Transverse colon (tissue), 4 donors: ENCODE measurements at regions not wholly inside any gene's neighbourhood (a gene's known extent, or its start where the extent isn't known, plus 50 kb on each side); places are given as distances from the start of the nearest gene placed in this dataset.

Experiments
- DNase-seq: peaks from one replicate; pipeline ENCODE4 v3.0.0-alpha.2; 2019
- H3K27ac ChIP-seq, 4 donors: fragments of 200-600 bp; sonication (generic); 2 replicates each; pipeline ENCODE4 v1.5.1; 2016 to 2018; ENCODE audit warnings: inconsistent platforms in 4 of 4
- H3K27me3 ChIP-seq: fragments of 200-600 bp; sonication (generic); 2 replicates; pipeline ENCODE4 v1.5.1; 2017; ENCODE audit warnings: inconsistent platforms
- H3K36me3 ChIP-seq, 4 donors: fragments of 200-600 bp; sonication (generic); 2 replicates each; pipeline ENCODE4 v1.5.1; 2017 to 2019; ENCODE audit warnings: inconsistent platforms in 4 of 4
- H3K4me1 ChIP-seq, 4 donors: fragments of 200-600 bp; sonication (generic); 2 replicates each; pipeline ENCODE4 v1.5.1; 2017 to 2020; ENCODE audit warnings: inconsistent platforms in 4 of 4
- H3K4me3 ChIP-seq, 4 donors: fragments of 200-600 bp; sonication (generic); 1 replicate in 1 of 4; 2 replicates in 3 of 4; pipeline versions ENCODE4 v1.5.1 to v1.6.1; 2017 to 2019; ENCODE audit warnings: inconsistent platforms in 4 of 4
- H3K9me3 ChIP-seq, 2 donors: fragments of 200-600 bp; sonication (generic); 2 replicates each; pipeline ENCODE4 v1.5.1; 2017 to 2019; ENCODE audit warnings: inconsistent platforms in 2 of 2
- CTCF ChIP-seq, 5 experiments: fragments of 200-600 bp in 3 of 5; fragments of 450-650 bp in 2 of 5; sonication (generic) in 3 of 5; IDR thresholded peaks; 1 replicate in 2 of 5; 2 replicates in 3 of 5; pipeline ENCODE4 v1.5.1; 2016 to 2017; ENCODE audit warnings: antibody characterized with exemption in 5 of 5, inconsistent platforms in 3 of 5, mild to moderate bottlenecking in 2 of 5, moderate library complexity in 1 of 5
- EP300 ChIP-seq: sonication (generic); formaldehyde crosslinking; IDR thresholded peaks from one replicate; pipeline ENCODE4 v1.6.1; 2017; ENCODE audit warnings: antibody characterized with exemption, low read depth
- POLR2A ChIP-seq: fragments of 450-650 bp; IDR thresholded peaks from one replicate; pipeline ENCODE4 v1.6.1; 2016; ENCODE audit warnings: antibody characterized with exemption, mild to moderate bottlenecking, moderate library complexity
- POLR2AphosphoS5 ChIP-seq, 3 donors: sonication (generic); formaldehyde crosslinking; IDR thresholded peaks; one replicate each; pipeline ENCODE4 v1.6.1; 2016; ENCODE audit warnings: antibody characterized with exemption in 3 of 3
- WGBS, 2 donors: methylation state at CpG; one replicate each; pipeline ENCODE4 v1.1.5; 2018; ENCODE audit warnings: low coverage in 1 of 2; 5-methylcytosine and 5-hydroxymethylcytosine counted together
- in situ Hi-C, 4 donors: fragments of 200-750 bp; cut with MboI; loops; one replicate each; pipeline versions ENCODE4 v1.15.0 to v1.15.1; 2017; ENCODE audit warnings: low sequenced_read_pairs in 3 of 4, low pct_ligation_motif_present in 1 of 4, low pct_unique_long_range_greater_than_20kb in 1 of 4
- intact Hi-C: fragments of 100-400 bp; cut with DNase I; formaldehyde crosslinking; loops from one replicate; pipeline ENCODE4 v1.15.1; 2023; ENCODE audit warnings: low total_unique reads

GRCh38 chr12:75592086-75592485 lies 80.7 kb upstream of the KRR1 start:
- no peak for DNase-seq
- WGBS, 2 donors = 91 to 95% methylated on average over 5 of the region's 5 CpGs
- in situ Hi-C loops = no loop called here
- no peak for TF ChIP-seq POLR2AphosphoS5 (IDR thresholded peaks at IDR 0.05)
- no peak for TF ChIP-seq POLR2A
- Histone ChIP-seq H3K27me3 (no peaks in the 10 kb centered on the region), H3K27ac (no peak overlapping the region), H3K9me3 (no peaks in the 10 kb centered on the region), H3K36me3 (no peaks in the 10 kb centered on the region), H3K4me3 (no peak overlapping the region), H3K4me1 (no peaks in the 10 kb centered on the region)
- intact Hi-C loops = no loop called here

- H3K36me3 ChIP-seq = no peaks in the 10 kb centered on the region
- no peak overlapping the region for H3K27ac ChIP-seq
- TF ChIP-seq EP300 = no peak
- no peak for TF ChIP-seq POLR2A
- TF ChIP-seq POLR2AphosphoS5 (IDR thresholded peaks at IDR 0.05) = no peak
- no peak for TF ChIP-seq CTCF (IDR thresholded peaks at IDR 0.05)
- H3K4me3 ChIP-seq = no peak overlapping the region
- no peaks in the 10 kb centered on the region for H3K9me3 ChIP-seq
- WGBS, 2 donors = 35 to 67% methylated on average over 1 of the region's 1 CpG
- in situ Hi-C loops (no loop called here), intact Hi-C loops (no loop called here)
- no peaks in the 10 kb centered on the region for H3K27me3 ChIP-seq
- DNase-seq = no peak
- no peaks in the 10 kb centered on the region for H3K4me1 ChIP-seq
Measured at GRCh38 chr12:75591628-75592027, 80.2 kb upstream of the KRR1 start.

GRCh38 chr12:75589801-75590200 lies 78.4 kb upstream of the KRR1 start:
- Histone ChIP-seq H3K27ac (no peak overlapping the region), H3K27me3 (no peaks in the 10 kb centered on the region), H3K36me3 (no peaks in the 10 kb centered on the region), H3K4me1 (no peaks in the 10 kb centered on the region), H3K9me3 (no peaks in the 10 kb centered on the region), H3K4me3 (no peak overlapping the region)
- no peak for DNase-seq
- in situ Hi-C loops = no loop called here
- intact Hi-C loops = no loop called here
- no peak for TF ChIP-seq CTCF (IDR thresholded peaks at IDR 0.05)
- no peak for TF ChIP-seq EP300
- no peak for TF ChIP-seq POLR2AphosphoS5 (IDR thresholded peaks at IDR 0.05)
- no peak for TF ChIP-seq POLR2A
- WGBS, 2 donors = 40 to 82% methylated on average over 2 of the region's 2 CpGs

- no peak for DNase-seq
- H3K4me3 ChIP-seq = no peak overlapping the region
- in situ Hi-C loops (no loop called here), intact Hi-C loops (no loop called here)
- no peaks in the 10 kb centered on the region for H3K27me3 ChIP-seq
- H3K9me3 ChIP-seq = no peaks in the 10 kb centered on the region
- H3K36me3 ChIP-seq = no peaks in the 10 kb centered on the region
- H3K4me1 ChIP-seq = no peaks in the 10 kb centered on the region
- H3K27ac ChIP-seq = no peak overlapping the region
- TF ChIP-seq POLR2A = no peak
- TF ChIP-seq EP300 = no peak
- TF ChIP-seq CTCF (IDR thresholded peaks at IDR 0.05) = no peak
- TF ChIP-seq POLR2AphosphoS5 (IDR thresholded peaks at IDR 0.05) = no peak
- WGBS, 2 donors = 93 to 100% methylated on average over 4 of the region's 4 CpGs
Measured at GRCh38 chr12:75587340-75588106, 76.1 kb upstream of the KRR1 start.

- Histone ChIP-seq H3K9me3 (no peaks in the 10 kb centered on the region), H3K4me1 (no peaks in the 10 kb centered on the region), H3K27ac (no peak overlapping the region), H3K27me3 (no peaks in the 10 kb centered on the region), H3K36me3 (no peaks in the 10 kb centered on the region), H3K4me3 (no peak overlapping the region)
- no peak for DNase-seq
- TF ChIP-seq EP300 (no peak), CTCF (IDR thresholded peaks at IDR 0.05) (no peak), POLR2A (no peak), POLR2AphosphoS5 (IDR thresholded peaks at IDR 0.05) (no peak)
- in situ Hi-C loops = no loop called here
- intact Hi-C loops = no loop called here
- WGBS, 2 donors = 76 to 79% methylated on average over 4 of the region's 4 CpGs
Measured at GRCh38 chr12:75585330-75585729, 73.9 kb upstream of the KRR1 start.
